Calu3 (cell line): ENCODE measurements at regions not wholly inside any gene's neighbourhood (a gene's known extent, or its start where the extent isn't known, plus 50 kb on each side); places are given as distances from the start of the nearest gene placed in this dataset.

Experiments used
- BruUV-seq: library from RNA; stranded (reverse); fragments of 400-500 nt; replicated peaks from 2 replicates; lab custom pipeline; 2021; lab: Mats Ljungman, UMichigan
- CTCF ChIA-PET: fragments of 300-600 bp; sonication (Branson Sonifier 250); formaldehyde crosslinking; loops from one replicate; lab custom pipeline; 2022; ENCODE audit warnings: antibody characterized with exemption; lab: Charles Lee
- DNase-seq: peaks from one replicate; pipeline ENCODE4 v3.0.0; 2022
- H3K27ac Mint-ChIP-seq: one replicate; pipeline ENCODE4 v1.8.0; 2022; ENCODE audit warnings: mixed read lengths; ENCODE audit not compliant: unreplicated experiment
- H3K27me3 Mint-ChIP-seq: one replicate; pipeline ENCODE4 v1.8.0; 2022; ENCODE audit warnings: mixed read lengths; ENCODE audit not compliant: unreplicated experiment
- H3K36me3 Mint-ChIP-seq: one replicate; pipeline ENCODE4 v1.8.0; 2022; ENCODE audit warnings: mild to moderate bottlenecking, moderate library complexity, mixed read lengths; ENCODE audit not compliant: insufficient read depth, unreplicated experiment
- H3K4me1 Mint-ChIP-seq: one replicate; pipeline ENCODE4 v1.8.0; 2022; ENCODE audit warnings: mild to moderate bottlenecking, low read depth, mixed read lengths; ENCODE audit not compliant: unreplicated experiment
- H3K4me3 Mint-ChIP-seq: one replicate; pipeline ENCODE4 v1.8.0; 2022; ENCODE audit warnings: mild to moderate bottlenecking, low read depth, moderate library complexity, mixed read lengths; ENCODE audit not compliant: unreplicated experiment
- H3K9me3 Mint-ChIP-seq: one replicate; pipeline ENCODE4 v1.8.0; 2022; ENCODE audit warnings: low read depth, mixed read lengths; ENCODE audit not compliant: unreplicated experiment
- CTCF ChIP-seq: fragments of 200-600 bp; IDR thresholded peaks from one replicate; pipeline ENCODE4 v1.8.0; 2022; ENCODE audit warnings: antibody characterized with exemption; ENCODE audit not compliant: unreplicated experiment
- intact Hi-C: fragments of 100-400 bp; cut with micrococcal nuclease; formaldehyde crosslinking; loops from one replicate; pipeline ENCODE4 v1.10.0; 2022; ENCODE audit not compliant: unreplicated experiment

- no peak for TF ChIP-seq CTCF
- no peak overlapping the region for H3K4me3 Mint-ChIP-seq
- no peaks in the 10 kb centered on the region for H3K4me1 Mint-ChIP-seq
- H3K9me3 Mint-ChIP-seq: no peaks in the 10 kb centered on the region
- H3K36me3 Mint-ChIP-seq: no peaks in the 10 kb centered on the region
- CTCF ChIA-PET: no interaction called here
- no peak overlapping the region for H3K27ac Mint-ChIP-seq
- DNase-seq: no peak
- BruUV-seq: no TSS peak
- intact Hi-C loops: no loop called here
- H3K27me3 Mint-ChIP-seq: no peaks in the 10 kb centered on the region
Observed at GRCh38 chr6:49341869-49342268, 121.2 kb downstream of the MMUT start.

- H3K36me3 Mint-ChIP-seq: no peaks in the 10 kb centered on the region
- intact Hi-C loops: no loop called here
Observed at GRCh38 chr6:49339096-49339495, 124.0 kb downstream of the MMUT start.

GRCh38 chr6:49336514-49337131 lies 126.4 kb downstream of the MMUT start:
- no peaks in the 10 kb centered on the region for H3K27me3 Mint-ChIP-seq
- no peak for TF ChIP-seq CTCF
- H3K9me3 Mint-ChIP-seq: peaks cover 6% of the 10 kb centered on the region
- DNase-seq: no peak
- H3K4me3 Mint-ChIP-seq: no peak overlapping the region
- BruUV-seq: no TSS peak
- CTCF ChIA-PET: no interaction called here
- no peaks in the 10 kb centered on the region for H3K36me3 Mint-ChIP-seq
- intact Hi-C loops: no loop called here
- no peak overlapping the region for H3K27ac Mint-ChIP-seq
- H3K4me1 Mint-ChIP-seq: no peaks in the 10 kb centered on the region

More at GRCh38 chr6:49339096-49339495, 124.0 kb downstream of the MMUT start:
- DNase-seq: no peak
- Mint-ChIP-seq H3K4me1 (no peaks in the 10 kb centered on the region), H3K27ac (no peak overlapping the region), H3K27me3 (no peaks in the 10 kb centered on the region), H3K4me3 (no peak overlapping the region), H3K9me3 (peaks cover 3% of the 10 kb centered on the region)
- BruUV-seq: no TSS peak
- CTCF ChIA-PET: no interaction called here
- no peak for TF ChIP-seq CTCF

- no peak for TF ChIP-seq CTCF
- DNase-seq: no peak
Observed at GRCh38 chr6:49333345-49334125, 129.5 kb downstream of the MMUT start.

More at GRCh38 chr6:49333345-49334125, 129.5 kb downstream of the MMUT start:
- Mint-ChIP-seq H3K27ac (no peak overlapping the region), H3K36me3 (no peaks in the 10 kb centered on the region), H3K4me3 (no peak overlapping the region), H3K9me3 (peaks cover 8% of the 10 kb centered on the region), H3K4me1 (no peaks in the 10 kb centered on the region), H3K27me3 (no peaks in the 10 kb centered on the region)
- no TSS peak for BruUV-seq
- CTCF ChIA-PET: no interaction called here
- intact Hi-C loops: no loop called here
